Left ventricle myocardium superior (tissue), 1 donor: ENCODE measurements at regions not wholly inside any gene's neighbourhood (a gene's known extent, or its start where the extent isn't known, plus 50 kb on each side); places are given as distances from the start of the nearest gene placed in this dataset.
"Not testable (repeated sequence)": the region's sequence is repeated elsewhere in the genome, so short reads cannot be mapped to it uniquely, and the experiment has no call there.

ENCODE experiments used
- ATAC-seq: fragments of 200-7000 bp; cut with Tn5 transposase; one replicate; pipeline ENCODE4 v1.9.1; 2020; ENCODE audit warnings: mild to moderate bottlenecking, moderate library complexity
- DNase-seq: peaks from one replicate; pipeline ENCODE4 v3.0.0-alpha.2; 2020
- intact Hi-C: fragments of 100-400 bp; cut with micrococcal nuclease; formaldehyde crosslinking; loops from one replicate; pipeline ENCODE4 v1.11.0; 2022
- donor health status: DM: no; HTN: yes; CAD: no; lungs with severe emphysema.

- no peak for ATAC-seq
- intact Hi-C loops: no loop called here
- DNase-seq: no peak
These were observed 201.8 kb upstream of the PRNP start for GRCh38 chr20:4484379-4484997.

GRCh38 chr20:4483961-4484360, 202.3 kb upstream of the PRNP start:
- no peak for ATAC-seq
- no peak for DNase-seq
- intact Hi-C loops: no loop called here

GRCh38 chr20:4483486-4483885, 202.8 kb upstream of the PRNP start:
- no peak for ATAC-seq
- no peak for DNase-seq
- intact Hi-C loops: no loop called here

- DNase-seq (no peak), ATAC-seq (no peak)
- intact Hi-C loops: no loop called here
These were observed 206.2 kb upstream of the PRNP start for GRCh38 chr20:4480104-4480503.

GRCh38 chr20:4476903-4477500, 209.3 kb upstream of the PRNP start:
- ATAC-seq (peak; percentile 74), DNase-seq (no peak)
- intact Hi-C loops: no loop called here

- intact Hi-C loops: no loop called here
- ATAC-seq: no peak
These were observed 213.3 kb upstream of the PRNP start for GRCh38 chr20:4472906-4473305.

GRCh38 chr20:4471221-4471620, 215.0 kb upstream of the PRNP start:
- DNase-seq (no peak), ATAC-seq (no peak)
- intact Hi-C loops: no loop called here

More at GRCh38 chr20:4472906-4473305, 213.3 kb upstream of the PRNP start:
- no peak for DNase-seq

GRCh38 chr20:4470375-4470774, 215.9 kb upstream of the PRNP start:
- intact Hi-C loops: no loop called here
- ATAC-seq: no peak

GRCh38 chr20:4469910-4470309, 216.3 kb upstream of the PRNP start:
- ATAC-seq (no peak), DNase-seq (no peak)
- intact Hi-C loops: no loop called here

More at GRCh38 chr20:4470375-4470774, 215.9 kb upstream of the PRNP start:
- DNase-seq: no peak

- no peak for DNase-seq
- ATAC-seq: no peak
- intact Hi-C loops: no loop called here
These were observed 218.1 kb upstream of the PRNP start for GRCh38 chr20:4468114-4468513.

- ATAC-seq: peak; percentile 49
- intact Hi-C loops: no loop called here
- DNase-seq: no peak
These were observed 216.9 kb upstream of the ADRA1D start for GRCh38 chr20:4465855-4466545.

- DNase-seq (no peak), ATAC-seq (no peak)
- intact Hi-C loops: no loop called here
These were observed 216.1 kb upstream of the ADRA1D start for GRCh38 chr20:4465212-4465611.

- ATAC-seq, DNase-seq, intact Hi-C loops: not testable (repeated sequence)
These were observed 213.7 kb upstream of the ADRA1D start for GRCh38 chr20:4462801-4463200.

GRCh38 chr20:4459081-4459480, 210.0 kb upstream of the ADRA1D start:
- intact Hi-C loops: no loop called here
- ATAC-seq (no peak), DNase-seq (no peak)

- DNase-seq (peak; percentile 34), ATAC-seq (peak; percentile 84)
These were observed 208.8 kb upstream of the ADRA1D start for GRCh38 chr20:4457566-4458543.

GRCh38 chr20:4455996-4456395, 206.9 kb upstream of the ADRA1D start:
- ATAC-seq (no peak), DNase-seq (no peak)
- intact Hi-C loops: no loop called here

More at GRCh38 chr20:4457566-4458543, 208.8 kb upstream of the ADRA1D start:
- intact Hi-C loops: no loop called here

GRCh38 chr20:4455301-4455701, 206.2 kb upstream of the ADRA1D start:
- intact Hi-C loops: no loop called here
- ATAC-seq (no peak), DNase-seq (no peak)

- ATAC-seq (no peak), DNase-seq (no peak)
- intact Hi-C loops: no loop called here
These were observed 205.0 kb upstream of the ADRA1D start for GRCh38 chr20:4454111-4454510.

- DNase-seq (no peak), ATAC-seq (no peak)
- intact Hi-C loops: no loop called here
These were observed 204.3 kb upstream of the ADRA1D start for GRCh38 chr20:4453359-4453758.
